Progenitor cell of endocrine pancreas (in vitro differentiated cells): ENCODE measurements at regions not wholly inside any gene's neighbourhood (a gene's known extent, or its start where the extent isn't known, plus 50 kb on each side); places are given as distances from the start of the nearest gene placed in this dataset.

Experiments
- DNase-seq: peaks from one replicate; pipeline ENCODE4 v3.0.0; 2021; ENCODE audit warnings: low spot score; ENCODE audit not compliant: unreplicated experiment
- H3K27ac Mint-ChIP-seq: 2 replicates; pipeline ENCODE4 v1.8.0; 2021; ENCODE audit warnings: mild to moderate bottlenecking, moderate library complexity, mixed read lengths
- H3K27me3 Mint-ChIP-seq: 2 replicates; pipeline ENCODE4 v1.8.0; 2021; ENCODE audit warnings: mixed read lengths
- H3K36me3 Mint-ChIP-seq: 2 replicates; pipeline ENCODE4 v1.8.0; 2022; ENCODE audit warnings: mixed read lengths; ENCODE audit not compliant: insufficient read depth
- H3K4me1 Mint-ChIP-seq: 2 replicates; pipeline ENCODE4 v1.8.0; 2021; ENCODE audit warnings: low read depth, mixed read lengths
- H3K4me3 Mint-ChIP-seq: 2 replicates; pipeline ENCODE4 v1.8.0; 2021; ENCODE audit warnings: low read depth, mild to moderate bottlenecking, moderate library complexity, mixed read lengths
- H3K9me3 Mint-ChIP-seq: 2 replicates; pipeline ENCODE4 v1.8.0; 2021; ENCODE audit warnings: low read depth, mixed read lengths
- TF ChIP-seq, protein P1 (sequence below): fragments of 200-600 bp; sonication (generic); IDR thresholded peaks from one replicate; pipeline ENCODE4 v1.5.0; 2021; ENCODE audit warnings: antibody characterized with exemption, mild to moderate bottlenecking; ENCODE audit not compliant: unreplicated experiment

- TF ChIP-seq, protein P1, sequence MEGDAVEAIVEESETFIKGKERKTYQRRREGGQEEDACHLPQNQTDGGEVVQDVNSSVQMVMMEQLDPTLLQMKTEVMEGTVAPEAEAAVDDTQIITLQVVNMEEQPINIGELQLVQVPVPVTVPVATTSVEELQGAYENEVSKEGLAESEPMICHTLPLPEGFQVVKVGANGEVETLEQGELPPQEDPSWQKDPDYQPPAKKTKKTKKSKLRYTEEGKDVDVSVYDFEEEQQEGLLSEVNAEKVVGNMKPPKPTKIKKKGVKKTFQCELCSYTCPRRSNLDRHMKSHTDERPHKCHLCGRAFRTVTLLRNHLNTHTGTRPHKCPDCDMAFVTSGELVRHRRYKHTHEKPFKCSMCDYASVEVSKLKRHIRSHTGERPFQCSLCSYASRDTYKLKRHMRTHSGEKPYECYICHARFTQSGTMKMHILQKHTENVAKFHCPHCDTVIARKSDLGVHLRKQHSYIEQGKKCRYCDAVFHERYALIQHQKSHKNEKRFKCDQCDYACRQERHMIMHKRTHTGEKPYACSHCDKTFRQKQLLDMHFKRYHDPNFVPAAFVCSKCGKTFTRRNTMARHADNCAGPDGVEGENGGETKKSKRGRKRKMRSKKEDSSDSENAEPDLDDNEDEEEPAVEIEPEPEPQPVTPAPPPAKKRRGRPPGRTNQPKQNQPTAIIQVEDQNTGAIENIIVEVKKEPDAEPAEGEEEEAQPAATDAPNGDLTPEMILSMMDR: no peak
- Mint-ChIP-seq H3K27ac (no peak overlapping the region), H3K27me3 (no peaks in the 10 kb centered on the region), H3K4me3 (no peak overlapping the region), H3K36me3 (no peaks in the 10 kb centered on the region), H3K4me1 (no peaks in the 10 kb centered on the region), H3K9me3 (no peaks in the 10 kb centered on the region)
- DNase-seq: no peak
Observed at GRCh38 chr3:28590216-28590615, 241.6 kb upstream of the AZI2 start.

DNA sequence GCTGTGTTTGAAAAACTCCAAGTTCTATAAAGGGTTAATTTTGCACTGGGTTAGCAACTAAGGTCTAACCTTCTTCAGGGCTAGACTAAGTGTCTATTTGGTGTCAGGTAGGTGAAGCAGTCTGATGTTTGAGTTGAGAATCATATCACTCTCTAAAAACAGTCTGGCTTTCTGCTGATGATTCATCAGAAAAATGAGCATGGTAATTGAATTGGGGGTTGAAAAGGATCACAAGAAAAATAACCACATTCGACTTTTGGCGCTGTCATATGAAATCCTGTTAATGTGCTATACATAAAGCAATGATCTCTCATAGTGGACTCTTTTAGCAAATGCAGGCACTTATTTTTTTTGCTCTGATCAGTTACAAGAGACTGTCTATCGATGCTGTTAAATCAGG is 242.2 kb upstream of the AZI2 start:
- Mint-ChIP-seq H3K36me3 (no peaks in the 10 kb centered on the region), H3K9me3 (no peaks in the 10 kb centered on the region), H3K4me1 (no peaks in the 10 kb centered on the region), H3K27ac (no peak overlapping the region), H3K4me3 (no peak overlapping the region), H3K27me3 (no peaks in the 10 kb centered on the region)
- no peak for DNase-seq
- TF ChIP-seq, protein P1: no peak

DNA sequence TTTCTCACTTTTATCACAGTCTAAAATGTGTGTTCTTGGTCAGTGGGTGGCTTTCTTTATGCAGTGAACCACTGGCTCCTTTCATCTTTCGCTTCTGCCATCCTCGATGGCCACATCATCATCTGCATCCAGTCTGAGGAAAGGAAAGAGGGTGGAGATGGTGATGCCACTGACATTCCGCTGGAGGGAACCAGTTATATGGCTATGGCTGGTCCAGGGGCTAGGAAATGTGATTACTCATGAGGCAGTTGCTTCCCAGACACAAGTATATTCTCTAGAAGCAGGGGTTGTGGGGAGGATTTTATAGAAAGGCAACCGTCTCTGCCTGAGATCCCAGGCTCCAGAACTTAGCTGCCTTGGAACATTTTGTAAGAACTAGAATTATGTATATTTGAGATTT is 246.7 kb upstream of the AZI2 start:
- Mint-ChIP-seq H3K27me3 (no peaks in the 10 kb centered on the region), H3K4me1 (no peaks in the 10 kb centered on the region), H3K27ac (no peak overlapping the region), H3K36me3 (no peaks in the 10 kb centered on the region), H3K9me3 (no peaks in the 10 kb centered on the region), H3K4me3 (no peak overlapping the region)
- TF ChIP-seq, protein P1: no peak
- no peak for DNase-seq

DNA sequence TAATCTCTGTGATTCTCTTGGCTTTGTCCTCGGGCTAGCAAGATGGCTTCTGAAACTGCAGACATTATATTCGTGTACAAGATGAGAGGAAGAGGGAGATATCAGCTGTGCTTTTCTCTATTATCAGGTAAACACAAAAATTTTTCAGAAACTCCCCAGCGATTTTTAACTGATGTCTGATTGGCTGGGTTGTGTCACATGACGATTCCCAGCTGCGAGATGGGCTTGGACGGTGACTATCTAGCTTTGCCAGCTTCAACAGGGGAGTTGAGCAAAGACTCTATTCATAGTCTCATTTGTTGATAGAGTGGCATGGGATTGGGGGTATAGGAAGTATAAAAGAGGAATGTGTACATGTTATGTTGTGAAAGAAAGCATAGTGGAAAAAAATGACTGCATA is 248.8 kb upstream of the AZI2 start:
- Mint-ChIP-seq H3K27ac (no peak overlapping the region), H3K9me3 (no peaks in the 10 kb centered on the region), H3K27me3 (peaks cover 2% of the 10 kb centered on the region), H3K4me3 (no peak overlapping the region), H3K36me3 (no peaks in the 10 kb centered on the region), H3K4me1 (peaks cover 2% of the 10 kb centered on the region)
- no peak for DNase-seq
- TF ChIP-seq, protein P1: no peak

- H3K27me3 Mint-ChIP-seq: peaks cover 2% of the 10 kb centered on the region
- H3K36me3 Mint-ChIP-seq: no peaks in the 10 kb centered on the region
- DNase-seq: no peak
- TF ChIP-seq, protein P1: no peak
- no peak overlapping the region for H3K4me3 Mint-ChIP-seq
- no peak overlapping the region for H3K27ac Mint-ChIP-seq
- H3K4me1 Mint-ChIP-seq: peaks cover 2% of the 10 kb centered on the region
- H3K9me3 Mint-ChIP-seq: no peaks in the 10 kb centered on the region
Observed at GRCh38 chr3:28598165-28598564, 249.5 kb upstream of the AZI2 start.
